ENCODE measurements at regions not wholly inside any gene's neighbourhood (a gene's known extent, or its start where the extent isn't known, plus 50 kb on each side); places are given as distances from the start of the nearest gene placed in this dataset.

DNA sequence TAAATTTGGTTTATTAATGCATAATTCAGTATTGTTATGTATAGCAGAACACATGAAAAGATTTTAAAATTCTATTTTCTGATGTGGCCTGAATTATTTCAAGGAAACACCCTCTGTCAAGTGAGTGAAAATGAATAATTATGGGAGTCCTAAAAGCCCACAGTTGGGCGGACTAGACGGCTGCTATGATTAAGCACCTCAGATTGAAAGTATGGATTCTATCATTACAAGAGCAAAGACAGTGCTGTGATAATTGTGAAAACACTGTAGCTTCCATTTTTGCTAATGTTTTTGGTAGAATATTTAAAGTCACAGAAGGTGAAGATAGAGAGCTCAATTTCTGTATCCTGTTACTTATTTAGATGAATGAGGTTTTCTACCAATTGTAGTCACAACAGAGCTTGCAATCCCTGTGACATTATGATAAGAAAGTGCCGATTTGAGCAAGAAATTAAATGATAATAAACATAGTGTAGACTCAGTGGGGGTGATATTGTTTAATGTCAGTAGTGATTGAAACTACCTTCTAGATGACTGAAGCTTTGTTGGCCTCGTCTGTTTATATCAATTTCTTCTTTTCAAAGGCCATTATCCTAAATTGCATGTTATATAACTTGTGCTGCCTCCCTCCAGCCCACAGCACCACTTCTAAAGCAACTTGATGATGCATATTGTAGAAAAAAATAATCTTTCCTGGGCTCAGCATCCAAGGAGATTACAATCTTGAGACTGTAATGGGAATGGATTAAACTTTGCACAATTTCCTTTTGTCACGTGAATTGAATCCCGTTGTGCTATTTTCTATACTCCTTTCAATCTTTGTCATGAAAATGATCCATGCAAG lies 359.8 kb downstream of the BTG1 start:
- DNase-seq, result no peak
- no peak for TF ChIP-seq POLR2AphosphoS5 (IDR thresholded peaks at IDR 0.05)
- no peak for TF ChIP-seq EP300 (IDR thresholded peaks at IDR 0.05; ENCODE audit: low read depth)
- no peak for TF ChIP-seq POLR2A (IDR thresholded peaks at IDR 0.05)
- TF ChIP-seq, protein P1, sequence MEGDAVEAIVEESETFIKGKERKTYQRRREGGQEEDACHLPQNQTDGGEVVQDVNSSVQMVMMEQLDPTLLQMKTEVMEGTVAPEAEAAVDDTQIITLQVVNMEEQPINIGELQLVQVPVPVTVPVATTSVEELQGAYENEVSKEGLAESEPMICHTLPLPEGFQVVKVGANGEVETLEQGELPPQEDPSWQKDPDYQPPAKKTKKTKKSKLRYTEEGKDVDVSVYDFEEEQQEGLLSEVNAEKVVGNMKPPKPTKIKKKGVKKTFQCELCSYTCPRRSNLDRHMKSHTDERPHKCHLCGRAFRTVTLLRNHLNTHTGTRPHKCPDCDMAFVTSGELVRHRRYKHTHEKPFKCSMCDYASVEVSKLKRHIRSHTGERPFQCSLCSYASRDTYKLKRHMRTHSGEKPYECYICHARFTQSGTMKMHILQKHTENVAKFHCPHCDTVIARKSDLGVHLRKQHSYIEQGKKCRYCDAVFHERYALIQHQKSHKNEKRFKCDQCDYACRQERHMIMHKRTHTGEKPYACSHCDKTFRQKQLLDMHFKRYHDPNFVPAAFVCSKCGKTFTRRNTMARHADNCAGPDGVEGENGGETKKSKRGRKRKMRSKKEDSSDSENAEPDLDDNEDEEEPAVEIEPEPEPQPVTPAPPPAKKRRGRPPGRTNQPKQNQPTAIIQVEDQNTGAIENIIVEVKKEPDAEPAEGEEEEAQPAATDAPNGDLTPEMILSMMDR (IDR thresholded peaks at IDR 0.05), result no peak
- no peaks in the 10 kb centered on the region for H3K4me1 ChIP-seq
- no peak overlapping the region for H3K27ac ChIP-seq
- 51 to 56% methylated on average over 6 of the region's 6 CpGs for WGBS, 2 donors (ENCODE audit: low coverage in 1 of 2)
- no peaks in the 10 kb centered on the region for H3K27me3 ChIP-seq
- H3K4me3 ChIP-seq, result no peak overlapping the region
- intact Hi-C loops (cut with DNase I; ENCODE audit: low total_unique reads) (no loop called here), in situ Hi-C loops (cut with MboI; ENCODE audit: low pct_ligation_motif_present in 1 of 4, low pct_unique_long_range_greater_than_20kb in 1 of 4, low sequenced_read_pairs in 3 of 4) (no loop called here)
- no peaks in the 10 kb centered on the region for H3K9me3 ChIP-seq
- H3K36me3 ChIP-seq, result no peaks in the 10 kb centered on the region

DNA sequence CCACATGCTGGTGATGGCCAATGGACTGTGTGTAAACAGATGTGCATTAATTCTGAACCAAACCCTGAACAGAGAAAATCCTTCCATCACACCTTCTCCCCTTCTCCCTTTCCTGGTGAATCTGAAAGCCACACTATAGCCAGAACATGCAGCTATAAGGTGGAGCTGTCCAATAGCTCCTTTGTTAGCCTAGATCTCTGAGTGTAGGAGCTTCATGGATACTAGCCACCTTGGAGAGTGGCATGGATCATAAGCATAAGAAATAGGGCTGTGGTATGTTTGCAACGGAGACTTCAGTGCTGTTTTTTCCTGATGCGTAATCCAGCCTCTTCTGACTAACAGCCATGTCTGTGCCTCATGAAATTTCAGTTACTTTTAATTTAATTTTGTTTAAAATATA lies 364.5 kb downstream of the BTG1 start:
- 72 to 100% methylated on average over 2 of the region's 2 CpGs for WGBS, 2 donors (ENCODE audit: low coverage in 1 of 2)
- no peak for DNase-seq
- intact Hi-C loops (cut with DNase I; ENCODE audit: low total_unique reads) (no loop called here), in situ Hi-C loops (cut with MboI; ENCODE audit: low pct_ligation_motif_present in 1 of 4, low pct_unique_long_range_greater_than_20kb in 1 of 4, low sequenced_read_pairs in 3 of 4) (no loop called here)
- no peak overlapping the region for H3K4me3 ChIP-seq
- H3K4me1 ChIP-seq, result peaks cover 4 to 14% (median 10%) of the 10 kb centered on the region in 4 donors
- no peak overlapping the region for H3K27ac ChIP-seq
- TF ChIP-seq, protein P1 (IDR thresholded peaks at IDR 0.05), result no peak
- TF ChIP-seq EP300 (IDR thresholded peaks at IDR 0.05; ENCODE audit: low read depth) (no peak), POLR2AphosphoS5 (IDR thresholded peaks at IDR 0.05) (no peak), POLR2A (IDR thresholded peaks at IDR 0.05) (no peak)
- no peaks in the 10 kb centered on the region for H3K9me3 ChIP-seq
- H3K27me3 ChIP-seq, result no peaks in the 10 kb centered on the region
- H3K36me3 ChIP-seq, result no peaks in the 10 kb centered on the region

DNA sequence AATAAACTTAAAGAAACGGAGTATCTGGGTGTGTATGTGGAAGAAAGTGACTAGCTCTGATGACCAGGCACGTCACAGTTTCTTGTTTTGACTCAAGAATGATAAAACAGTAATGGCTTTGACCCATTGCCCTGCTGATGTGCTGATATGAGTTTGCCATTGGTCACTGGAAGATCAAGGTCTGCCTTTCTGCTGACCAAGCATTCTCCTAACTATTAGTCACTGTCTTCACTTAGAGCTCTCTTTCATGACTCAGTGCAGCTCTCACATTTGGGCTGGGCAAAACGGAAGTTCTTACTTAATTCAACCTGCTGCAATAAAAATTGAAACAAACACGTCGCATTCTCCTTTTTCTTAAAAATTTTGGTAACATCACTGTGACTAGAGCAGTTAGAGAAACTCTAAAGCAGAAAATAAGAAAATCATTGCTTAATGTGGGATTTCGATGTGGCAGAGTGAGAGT lies 366.7 kb downstream of the BTG1 start:
- in situ Hi-C loops (cut with MboI; ENCODE audit: low pct_ligation_motif_present in 1 of 4, low pct_unique_long_range_greater_than_20kb in 1 of 4, low sequenced_read_pairs in 3 of 4) (no loop called here), intact Hi-C loops (cut with DNase I; ENCODE audit: low total_unique reads) (no loop called here)
- Histone ChIP-seq H3K27ac (peak overlapping the region; percentile 56 to 74 (median 68)), H3K4me1 (peaks cover 4 to 18% (median 10%) of the 10 kb centered on the region in 4 donors), H3K9me3 (no peaks in the 10 kb centered on the region), H3K4me3 (no peak overlapping the region), H3K36me3 (no peaks in the 10 kb centered on the region), H3K27me3 (no peaks in the 10 kb centered on the region)
- 20 to 37% methylated on average over 6 of the region's 6 CpGs for WGBS, 2 donors (ENCODE audit: low coverage in 1 of 2)
- DNase-seq, result peak; percentile 35
- TF ChIP-seq, protein P1 (IDR thresholded peaks at IDR 0.05), result no peak
- TF ChIP-seq EP300 (IDR thresholded peaks at IDR 0.05; ENCODE audit: low read depth), result no peak
- no peak for TF ChIP-seq POLR2A (IDR thresholded peaks at IDR 0.05)
- TF ChIP-seq POLR2AphosphoS5 (IDR thresholded peaks at IDR 0.05), result peak in 1 of 3 donors; percentile 51

DNA sequence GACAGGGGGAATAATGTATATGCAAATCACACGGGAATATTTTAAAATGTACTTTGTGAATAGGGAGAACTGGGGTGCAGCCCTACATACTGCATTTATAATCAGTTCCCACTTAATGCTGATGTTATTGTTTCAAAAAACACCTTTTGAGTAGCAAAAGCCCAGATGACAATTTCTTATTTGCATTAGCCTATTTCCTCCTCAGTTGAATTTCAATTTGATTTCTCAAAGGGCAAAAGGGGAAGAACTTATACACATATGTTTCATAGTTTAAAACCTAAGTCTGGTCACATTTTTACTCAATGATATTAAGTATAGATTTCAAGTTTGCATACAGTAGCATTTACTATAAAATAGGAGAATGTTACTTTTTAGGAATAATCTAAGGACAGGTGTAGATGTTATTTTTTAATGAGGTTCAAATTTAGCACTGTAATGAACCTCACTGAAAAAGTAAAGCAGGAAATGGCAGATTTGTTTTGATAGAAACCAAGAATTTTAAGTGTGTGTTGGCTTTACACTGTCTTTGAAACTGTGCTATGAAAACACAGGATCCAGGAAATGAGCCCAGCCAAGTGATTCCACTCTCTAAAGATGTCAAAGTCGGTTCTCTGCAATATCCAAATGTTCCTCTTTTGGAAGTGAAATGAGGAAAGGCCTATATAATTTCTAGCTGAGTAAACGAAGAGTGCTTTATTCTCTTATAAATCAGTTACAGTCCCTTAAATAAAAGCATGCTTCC lies 367.4 kb downstream of the BTG1 start:
- Histone ChIP-seq H3K36me3 (no peaks in the 10 kb centered on the region), H3K27ac (peak overlapping the region; percentile 56 to 74 (median 68)), H3K27me3 (no peaks in the 10 kb centered on the region), H3K4me1 (peaks cover 4 to 21% (median 10%) of the 10 kb centered on the region in 4 donors), H3K4me3 (no peak overlapping the region), H3K9me3 (no peaks in the 10 kb centered on the region)
- in situ Hi-C loops (cut with MboI; ENCODE audit: low pct_ligation_motif_present in 1 of 4, low pct_unique_long_range_greater_than_20kb in 1 of 4, low sequenced_read_pairs in 3 of 4), result no loop called here
- no peak for TF ChIP-seq POLR2A (IDR thresholded peaks at IDR 0.05)
- TF ChIP-seq EP300 (IDR thresholded peaks at IDR 0.05; ENCODE audit: low read depth), result no peak
- TF ChIP-seq, protein P1 (IDR thresholded peaks at IDR 0.05), result no peak
- no peak for TF ChIP-seq POLR2AphosphoS5 (IDR thresholded peaks at IDR 0.05)
- DNase-seq, result no peak
- 14 to 25% methylated on average over 3 of the region's 3 CpGs for WGBS, 2 donors (ENCODE audit: low coverage in 1 of 2)
- intact Hi-C loops (cut with DNase I; ENCODE audit: low total_unique reads), result no loop called here
